Upper lobe of left lung (tissue), 4 donors: ENCODE measurements at regions not wholly inside any gene's neighbourhood (a gene's known extent, or its start where the extent isn't known, plus 50 kb on each side); places are given as distances from the start of the nearest gene placed in this dataset.

Experiments used
- CTCF ChIP-seq, 6 experiments: fragments of 450-650 bp in 4 of 6; fragments of 200-600 bp in 2 of 6; sonication (generic) in 2 of 6; IDR thresholded peaks; one replicate each; pipeline ENCODE4 v1.5.1; 2016 to 2019; ENCODE audit warnings: antibody characterized with exemption in 6 of 6
- EP300 ChIP-seq, 4 donors: sonication (generic); formaldehyde crosslinking; IDR thresholded peaks; one replicate each; pipeline ENCODE4 v1.5.1; 2017; ENCODE audit warnings: antibody characterized with exemption in 4 of 4, control low read depth in 2 of 4

- no peak for TF ChIP-seq EP300 (IDR thresholded peaks at IDR 0.05)
- TF ChIP-seq CTCF (IDR thresholded peaks at IDR 0.05): no peak
These were observed 651.0 kb downstream of the NR2F1-AS1 start for GRCh38 chr5:92930057-92930456.
